Chondrocyte (in vitro differentiated cells): ENCODE measurements at regions not wholly inside any gene's neighbourhood (a gene's known extent, or its start where the extent isn't known, plus 50 kb on each side); places are given as distances from the start of the nearest gene placed in this dataset.

ENCODE experiments used
- DNase-seq: peaks from one replicate; pipeline ENCODE4 v3.0.0; 2021; ENCODE audit warnings: mixed read lengths, low spot score
- H3K27ac Mint-ChIP-seq: one replicate; pipeline ENCODE4 v1.8.0; 2021; ENCODE audit warnings: mild to moderate bottlenecking, moderate library complexity, mixed read lengths; ENCODE audit not compliant: unreplicated experiment
- H3K27me3 Mint-ChIP-seq: 2 replicates; pipeline ENCODE4 v1.8.0; 2021; ENCODE audit warnings: low read depth, mixed read lengths
- H3K36me3 Mint-ChIP-seq: 2 replicates; pipeline ENCODE4 v1.8.0; 2021; ENCODE audit warnings: low read depth, mixed read lengths
- H3K4me1 Mint-ChIP-seq: 2 replicates; pipeline ENCODE4 v1.8.0; 2021; ENCODE audit warnings: low read depth, mild to moderate bottlenecking, mixed read lengths
- H3K4me3 Mint-ChIP-seq: one replicate; pipeline ENCODE4 v1.8.0; 2021; ENCODE audit warnings: mild to moderate bottlenecking, moderate library complexity, mixed read lengths; ENCODE audit not compliant: unreplicated experiment
- H3K9me3 Mint-ChIP-seq: 2 replicates; pipeline ENCODE4 v1.8.0; 2021; ENCODE audit warnings: low read depth, mixed read lengths
- CTCF ChIP-seq: fragments of 200-600 bp; sonication (generic); IDR thresholded peaks from 2 replicates; pipeline ENCODE4 v1.5.0; 2021; ENCODE audit warnings: antibody characterized with exemption, mild to moderate bottlenecking, moderate library complexity

- Mint-ChIP-seq H3K27ac (no peak overlapping the region), H3K4me1 (no peaks in the 10 kb centered on the region), H3K27me3 (no peaks in the 10 kb centered on the region), H3K36me3 (no peaks in the 10 kb centered on the region), H3K9me3 (peaks cover 42% of the 10 kb centered on the region), H3K4me3 (no peak overlapping the region)
- no peak for TF ChIP-seq CTCF
- no peak for DNase-seq
These were observed 1033.4 kb downstream of the SORCS3 start for GRCh38 chr10:105674448-105674847.

- Mint-ChIP-seq H3K9me3 (no peaks in the 10 kb centered on the region), H3K4me1 (no peaks in the 10 kb centered on the region), H3K4me3 (no peak overlapping the region), H3K27ac (no peak overlapping the region), H3K27me3 (no peaks in the 10 kb centered on the region), H3K36me3 (no peaks in the 10 kb centered on the region)
- TF ChIP-seq CTCF: no peak
- no peak for DNase-seq
These were observed 1017.6 kb downstream of the SORCS3 start for GRCh38 chr10:105658696-105659095.

GRCh38 chr10:105656856-105657255 is 1015.8 kb downstream of the SORCS3 start:
- H3K36me3 Mint-ChIP-seq: no peaks in the 10 kb centered on the region
- no peaks in the 10 kb centered on the region for H3K9me3 Mint-ChIP-seq
- no peak for DNase-seq
- no peak for TF ChIP-seq CTCF
- no peaks in the 10 kb centered on the region for H3K4me1 Mint-ChIP-seq
- H3K27ac Mint-ChIP-seq: no peak overlapping the region
- H3K4me3 Mint-ChIP-seq: no peak overlapping the region
- H3K27me3 Mint-ChIP-seq: no peaks in the 10 kb centered on the region

GRCh38 chr10:105650306-105650705 is 1009.2 kb downstream of the SORCS3 start:
- Mint-ChIP-seq H3K4me3 (no peak overlapping the region), H3K27ac (no peak overlapping the region), H3K9me3 (no peaks in the 10 kb centered on the region), H3K27me3 (peaks cover 2% of the 10 kb centered on the region), H3K36me3 (no peaks in the 10 kb centered on the region), H3K4me1 (no peaks in the 10 kb centered on the region)
- no peak for DNase-seq
- no peak for TF ChIP-seq CTCF

- no peak overlapping the region for H3K27ac Mint-ChIP-seq
- TF ChIP-seq CTCF: no peak
- no peaks in the 10 kb centered on the region for H3K36me3 Mint-ChIP-seq
- no peaks in the 10 kb centered on the region for H3K4me1 Mint-ChIP-seq
- H3K4me3 Mint-ChIP-seq: no peak overlapping the region
- peaks cover 2% of the 10 kb centered on the region for H3K27me3 Mint-ChIP-seq
- DNase-seq: no peak
- H3K9me3 Mint-ChIP-seq: no peaks in the 10 kb centered on the region
These were observed 1006.3 kb downstream of the SORCS3 start for GRCh38 chr10:105647354-105647753.
